WTC11 (cell line): ENCODE measurements at regions not wholly inside any gene's neighbourhood (a gene's known extent, or its start where the extent isn't known, plus 50 kb on each side); places are given as distances from the start of the nearest gene placed in this dataset.

ENCODE experiments used
- ATAC-seq: fragments of 200-7000 bp; cut with Tn5 transposase; 2 replicates; pipeline ENCODE4 v1.10.0; 2021; ENCODE audit warnings: mild to moderate bottlenecking, moderate library complexity
- CTCF ChIA-PET: fragments of 300-600 bp; sonication (Branson Sonifier 250); formaldehyde crosslinking; loops from one replicate; lab custom pipeline; 2021; ENCODE audit warnings: antibody characterized with exemption; lab: Charles Lee
- POLR2A ChIA-PET: fragments of 350-600 bp; sonication (Branson Sonifier 250); formaldehyde crosslinking; loops from one replicate; lab custom pipeline; 2021; ENCODE audit warnings: antibody characterized with exemption; lab: Charles Lee
- DNase-seq: peaks from one replicate; pipeline ENCODE4 v3.0.0; 2021; ENCODE audit warnings: low spot score
- H3K27ac Mint-ChIP-seq: 2 replicates; pipeline ENCODE4 v1.8.0; 2021; ENCODE audit warnings: mixed read lengths
- H3K27me3 Mint-ChIP-seq: 2 replicates; pipeline ENCODE4 v1.8.0; 2021; ENCODE audit warnings: low read depth, mild to moderate bottlenecking, moderate library complexity, mixed read lengths
- H3K36me3 Mint-ChIP-seq: 2 replicates; pipeline ENCODE4 v1.8.0; 2021; ENCODE audit warnings: mixed read lengths
- H3K4me1 Mint-ChIP-seq: 2 replicates; pipeline ENCODE4 v1.8.0; 2022; ENCODE audit warnings: mixed read lengths
- H3K4me3 Mint-ChIP-seq: 2 replicates; pipeline ENCODE4 v1.8.0; 2021; ENCODE audit warnings: mild to moderate bottlenecking, moderate library complexity, mixed read lengths
- H3K9me3 Mint-ChIP-seq: 2 replicates; pipeline ENCODE4 v1.8.0; 2021; ENCODE audit warnings: mixed read lengths
- E2F5 ChIP-seq: sonication (generic); formaldehyde crosslinking; IDR thresholded peaks from 2 replicates; pipeline ENCODE4 v1.8.1; 2022; ENCODE audit warnings: mild to moderate bottlenecking, moderate library complexity, missing genetic modification reagents
- ETV6 ChIP-seq: sonication (generic); formaldehyde crosslinking; IDR thresholded peaks from 2 replicates; pipeline ENCODE4 v1.8.1; 2022; ENCODE audit warnings: mild to moderate bottlenecking, missing genetic modification reagents
- FOXJ3 ChIP-seq: sonication (generic); formaldehyde crosslinking; IDR thresholded peaks from 2 replicates; pipeline ENCODE4 v1.9.0; 2021; ENCODE audit warnings: missing genetic modification reagents, mild to moderate bottlenecking, borderline replicate concordance
- FOXP1 ChIP-seq: sonication (generic); formaldehyde crosslinking; IDR thresholded peaks from 2 replicates; pipeline ENCODE4 v1.8.0; 2022; ENCODE audit warnings: missing genetic modification reagents, mild to moderate bottlenecking, moderate library complexity, borderline replicate concordance
- GRHL2 ChIP-seq: fragments of 250-450 bp; sonication (Bioruptor Pico); IDR thresholded peaks from 2 replicates; pipeline ENCODE4 v1.8.0; 2022; ENCODE audit warnings: mild to moderate bottlenecking, moderate library complexity; ENCODE audit not compliant: insufficient replicate concordance, severe bottlenecking
- JAZF1 ChIP-seq: fragments of 250-450 bp; sonication (Bioruptor Pico); IDR thresholded peaks from 2 replicates; pipeline ENCODE4 v1.9.0; 2021; ENCODE audit warnings: moderate library complexity, mild to moderate bottlenecking, inconsistent platforms
- JUN ChIP-seq: sonication (generic); formaldehyde crosslinking; IDR thresholded peaks from 2 replicates; pipeline ENCODE4 v1.8.0; 2023; ENCODE audit warnings: mild to moderate bottlenecking, missing genetic modification reagents
- KAT7 ChIP-seq: sonication (generic); formaldehyde crosslinking; IDR thresholded peaks from 2 replicates; pipeline ENCODE4 v1.8.1; 2023; ENCODE audit warnings: missing genetic modification reagents, mild to moderate bottlenecking, borderline replicate concordance
- MXD4 ChIP-seq: fragments of 250-450 bp; sonication (Bioruptor Pico); IDR thresholded peaks from 2 replicates; pipeline ENCODE4 v1.8.0; 2021; ENCODE audit warnings: mild to moderate bottlenecking, moderate library complexity, borderline replicate concordance
- MYBL2 ChIP-seq: sonication (generic); formaldehyde crosslinking; IDR thresholded peaks from 2 replicates; pipeline ENCODE4 v1.8.1; 2023; ENCODE audit warnings: mild to moderate bottlenecking, moderate library complexity, missing genetic modification reagents
- NR1H2 ChIP-seq: sonication (generic); formaldehyde crosslinking; IDR thresholded peaks from 2 replicates; pipeline ENCODE4 v1.9.0; 2021; ENCODE audit warnings: mild to moderate bottlenecking, moderate library complexity, missing genetic modification reagents
- NR2C2 ChIP-seq: sonication (generic); formaldehyde crosslinking; IDR thresholded peaks from 2 replicates; pipeline ENCODE4 v1.8.0; 2022; ENCODE audit warnings: mild to moderate bottlenecking, missing genetic modification reagents
- OVOL2 ChIP-seq: fragments of 250-450 bp; sonication (Bioruptor Pico); IDR thresholded peaks from 2 replicates; pipeline ENCODE4 v1.9.0; 2021; ENCODE audit warnings: mild to moderate bottlenecking, borderline replicate concordance
- RELA ChIP-seq: sonication (generic); formaldehyde crosslinking; IDR thresholded peaks from 2 replicates; pipeline ENCODE4 v1.8.1; 2022; ENCODE audit warnings: missing genetic modification reagents, mild to moderate bottlenecking, borderline replicate concordance
- ZBTB21 ChIP-seq: sonication (generic); formaldehyde crosslinking; IDR thresholded peaks from 2 replicates; pipeline ENCODE4 v1.8.1; 2023; ENCODE audit warnings: mild to moderate bottlenecking, missing genetic modification reagents, borderline replicate concordance
- ZMAT4 ChIP-seq: fragments of 250-450 bp; sonication (Bioruptor Pico); IDR thresholded peaks from 2 replicates; pipeline ENCODE4 v1.9.0; 2021; ENCODE audit warnings: mild to moderate bottlenecking
- ZNF219 ChIP-seq: sonication (generic); formaldehyde crosslinking; IDR thresholded peaks from 2 replicates; pipeline ENCODE4 v1.8.0; 2023; ENCODE audit warnings: missing genetic modification reagents, mild to moderate bottlenecking, borderline replicate concordance
- ZNF263 ChIP-seq: sonication (generic); formaldehyde crosslinking; IDR thresholded peaks from 2 replicates; pipeline ENCODE4 v1.8.1; 2022; ENCODE audit warnings: low read depth, mild to moderate bottlenecking, moderate library complexity, missing genetic modification reagents
- ZNF396 ChIP-seq: fragments of 250-450 bp; sonication (Bioruptor Pico); IDR thresholded peaks from 2 replicates; pipeline ENCODE4 v1.8.0; 2021; ENCODE audit warnings: mild to moderate bottlenecking, moderate library complexity, borderline replicate concordance
- ZNF532 ChIP-seq: fragments of 250-450 bp; sonication (Bioruptor Pico); IDR thresholded peaks from 2 replicates; pipeline ENCODE4 v1.9.0; 2021; ENCODE audit warnings: mild to moderate bottlenecking, borderline replicate concordance
- TF ChIP-seq, protein P1 (sequence below): sonication (generic); formaldehyde crosslinking; IDR thresholded peaks from 2 replicates; pipeline ENCODE4 v1.8.0; 2023; ENCODE audit warnings: missing genetic modification reagents
- TF ChIP-seq, protein P2 (sequence below): sonication (generic); formaldehyde crosslinking; IDR thresholded peaks from 2 replicates; pipeline ENCODE4 v1.8.1; 2022; ENCODE audit warnings: mild to moderate bottlenecking, missing genetic modification reagents, moderate library complexity, borderline replicate concordance
- TF ChIP-seq, protein P3 (sequence below): sonication (generic); formaldehyde crosslinking; conservative IDR thresholded peaks from 2 replicates; pipeline ENCODE4 v1.8.1; 2022; ENCODE audit warnings: mild to moderate bottlenecking, missing genetic modification reagents
- TF ChIP-seq, protein P4 (sequence below): sonication (generic); formaldehyde crosslinking; IDR thresholded peaks from 2 replicates; pipeline ENCODE4 v1.8.1; 2023; ENCODE audit warnings: mild to moderate bottlenecking, missing genetic modification reagents, borderline replicate concordance
- TF ChIP-seq, protein P5 (sequence below): sonication (generic); formaldehyde crosslinking; IDR thresholded peaks from 2 replicates; pipeline ENCODE4 v1.8.1; 2023; ENCODE audit warnings: mild to moderate bottlenecking, missing genetic modification reagents, moderate library complexity

DNA sequence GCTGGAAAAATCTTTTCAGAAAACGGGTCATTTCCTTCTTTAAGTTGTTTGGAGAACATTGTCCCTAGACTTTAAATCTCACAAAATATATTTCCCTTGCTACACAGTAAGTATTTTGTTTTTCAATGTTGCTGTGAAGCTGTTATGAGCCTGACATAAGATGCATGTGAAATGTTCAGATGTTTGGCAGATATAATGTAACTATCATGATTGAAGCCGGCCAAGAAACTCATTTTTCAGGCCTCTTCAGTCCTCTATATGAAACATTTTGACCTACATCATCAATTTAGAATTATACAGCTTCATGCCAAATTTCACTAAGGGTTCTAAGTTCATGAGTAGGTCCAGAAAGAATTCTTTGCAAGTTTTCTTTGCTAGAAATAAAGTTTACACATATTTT, 133.8 kb downstream of the JRKL start (continued):
- TF ChIP-seq, protein P1, sequence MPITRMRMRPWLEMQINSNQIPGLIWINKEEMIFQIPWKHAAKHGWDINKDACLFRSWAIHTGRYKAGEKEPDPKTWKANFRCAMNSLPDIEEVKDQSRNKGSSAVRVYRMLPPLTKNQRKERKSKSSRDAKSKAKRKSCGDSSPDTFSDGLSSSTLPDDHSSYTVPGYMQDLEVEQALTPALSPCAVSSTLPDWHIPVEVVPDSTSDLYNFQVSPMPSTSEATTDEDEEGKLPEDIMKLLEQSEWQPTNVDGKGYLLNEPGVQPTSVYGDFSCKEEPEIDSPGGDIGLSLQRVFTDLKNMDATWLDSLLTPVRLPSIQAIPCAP (CRISPR knock-in tag): no peak
- TF ChIP-seq GRHL2 (CRISPR knock-in tag) (no peak), ZNF532 (CRISPR knock-in tag) (no peak), KAT7 (CRISPR knock-in tag) (no peak), MXD4 (CRISPR knock-in tag) (no peak), ETV6 (CRISPR knock-in tag) (no peak), ZMAT4 (CRISPR knock-in tag) (no peak), FOXJ3 (CRISPR knock-in tag) (no peak), ZNF396 (CRISPR knock-in tag) (no peak)
- TF ChIP-seq, protein P2, sequence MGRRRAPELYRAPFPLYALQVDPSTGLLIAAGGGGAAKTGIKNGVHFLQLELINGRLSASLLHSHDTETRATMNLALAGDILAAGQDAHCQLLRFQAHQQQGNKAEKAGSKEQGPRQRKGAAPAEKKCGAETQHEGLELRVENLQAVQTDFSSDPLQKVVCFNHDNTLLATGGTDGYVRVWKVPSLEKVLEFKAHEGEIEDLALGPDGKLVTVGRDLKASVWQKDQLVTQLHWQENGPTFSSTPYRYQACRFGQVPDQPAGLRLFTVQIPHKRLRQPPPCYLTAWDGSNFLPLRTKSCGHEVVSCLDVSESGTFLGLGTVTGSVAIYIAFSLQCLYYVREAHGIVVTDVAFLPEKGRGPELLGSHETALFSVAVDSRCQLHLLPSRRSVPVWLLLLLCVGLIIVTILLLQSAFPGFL (CRISPR knock-in tag): no peak

- no peaks in the 10 kb centered on the region for H3K27me3 Mint-ChIP-seq
- CTCF ChIA-PET: interaction anchor here (0.5 to 1.2 kb wide), 2 partner anchors 60 to 805 kb away, joined by 3 to 5 read pairs; no protein-coding TSS in a partner anchor
- H3K4me3 Mint-ChIP-seq: no peak overlapping the region
- TF ChIP-seq, protein P3, sequence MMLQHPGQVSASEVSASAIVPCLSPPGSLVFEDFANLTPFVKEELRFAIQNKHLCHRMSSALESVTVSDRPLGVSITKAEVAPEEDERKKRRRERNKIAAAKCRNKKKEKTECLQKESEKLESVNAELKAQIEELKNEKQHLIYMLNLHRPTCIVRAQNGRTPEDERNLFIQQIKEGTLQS (CRISPR knock-in tag): no peak
- TF ChIP-seq ZNF219 (CRISPR knock-in tag) (no peak), RELA (CRISPR knock-in tag) (no peak), E2F5 (no peak), MYBL2 (CRISPR knock-in tag) (no peak), NR1H2 (CRISPR knock-in tag) (no peak), ZBTB21 (no peak), NR2C2 (CRISPR knock-in tag) (no peak), JAZF1 (CRISPR knock-in tag) (no peak), JUN (CRISPR knock-in tag) (no peak), FOXP1 (no peak), ZNF263 (CRISPR knock-in tag) (no peak), OVOL2 (no peak), MXD4 (CRISPR knock-in tag) (no peak)
- TF ChIP-seq, protein P4, sequence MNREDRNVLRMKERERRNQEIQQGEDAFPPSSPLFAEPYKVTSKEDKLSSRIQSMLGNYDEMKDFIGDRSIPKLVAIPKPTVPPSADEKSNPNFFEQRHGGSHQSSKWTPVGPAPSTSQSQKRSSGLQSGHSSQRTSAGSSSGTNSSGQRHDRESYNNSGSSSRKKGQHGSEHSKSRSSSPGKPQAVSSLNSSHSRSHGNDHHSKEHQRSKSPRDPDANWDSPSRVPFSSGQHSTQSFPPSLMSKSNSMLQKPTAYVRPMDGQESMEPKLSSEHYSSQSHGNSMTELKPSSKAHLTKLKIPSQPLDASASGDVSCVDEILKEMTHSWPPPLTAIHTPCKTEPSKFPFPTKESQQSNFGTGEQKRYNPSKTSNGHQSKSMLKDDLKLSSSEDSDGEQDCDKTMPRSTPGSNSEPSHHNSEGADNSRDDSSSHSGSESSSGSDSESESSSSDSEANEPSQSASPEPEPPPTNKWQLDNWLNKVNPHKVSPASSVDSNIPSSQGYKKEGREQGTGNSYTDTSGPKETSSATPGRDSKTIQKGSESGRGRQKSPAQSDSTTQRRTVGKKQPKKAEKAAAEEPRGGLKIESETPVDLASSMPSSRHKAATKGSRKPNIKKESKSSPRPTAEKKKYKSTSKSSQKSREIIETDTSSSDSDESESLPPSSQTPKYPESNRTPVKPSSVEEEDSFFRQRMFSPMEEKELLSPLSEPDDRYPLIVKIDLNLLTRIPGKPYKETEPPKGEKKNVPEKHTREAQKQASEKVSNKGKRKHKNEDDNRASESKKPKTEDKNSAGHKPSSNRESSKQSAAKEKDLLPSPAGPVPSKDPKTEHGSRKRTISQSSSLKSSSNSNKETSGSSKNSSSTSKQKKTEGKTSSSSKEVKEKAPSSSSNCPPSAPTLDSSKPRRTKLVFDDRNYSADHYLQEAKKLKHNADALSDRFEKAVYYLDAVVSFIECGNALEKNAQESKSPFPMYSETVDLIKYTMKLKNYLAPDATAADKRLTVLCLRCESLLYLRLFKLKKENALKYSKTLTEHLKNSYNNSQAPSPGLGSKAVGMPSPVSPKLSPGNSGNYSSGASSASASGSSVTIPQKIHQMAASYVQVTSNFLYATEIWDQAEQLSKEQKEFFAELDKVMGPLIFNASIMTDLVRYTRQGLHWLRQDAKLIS: no peak
- TF ChIP-seq, protein P5, sequence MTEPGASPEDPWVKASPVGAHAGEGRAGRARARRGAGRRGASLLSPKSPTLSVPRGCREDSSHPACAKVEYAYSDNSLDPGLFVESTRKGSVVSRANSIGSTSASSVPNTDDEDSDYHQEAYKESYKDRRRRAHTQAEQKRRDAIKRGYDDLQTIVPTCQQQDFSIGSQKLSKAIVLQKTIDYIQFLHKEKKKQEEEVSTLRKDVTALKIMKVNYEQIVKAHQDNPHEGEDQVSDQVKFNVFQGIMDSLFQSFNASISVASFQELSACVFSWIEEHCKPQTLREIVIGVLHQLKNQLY (CRISPR knock-in tag): no peak
- H3K4me1 Mint-ChIP-seq: no peaks in the 10 kb centered on the region
- H3K27ac Mint-ChIP-seq: no peak overlapping the region
- DNase-seq (no peak), ATAC-seq (no peak)
- POLR2A ChIA-PET: interaction anchor here (0.5 kb wide), 1 partner anchor 287 kb away, joined by 4 read pairs; no protein-coding TSS in a partner anchor
- peaks cover 27% of the 10 kb centered on the region for H3K36me3 Mint-ChIP-seq
- H3K9me3 Mint-ChIP-seq: peaks cover 34% of the 10 kb centered on the region
Measured at GRCh38 chr11:96524475-96524874, 134.7 kb downstream of the JRKL start.
